Peyer's patch (tissue), 4 donors: ENCODE measurements at regions not wholly inside any gene's neighbourhood (a gene's known extent, or its start where the extent isn't known, plus 50 kb on each side); places are given as distances from the start of the nearest gene placed in this dataset.

Experiments used
- DNase-seq, 3 donors: peaks; one replicate each; pipeline ENCODE4 v3.0.0-alpha.2; 2017 to 2019
- H3K27ac ChIP-seq, 4 donors: fragments of 200-600 bp; sonication (generic); one replicate each; pipeline ENCODE4 v1.5.1; 2016 to 2019
- H3K27me3 ChIP-seq, 2 donors: fragments of 200-600 bp; sonication (generic); one replicate each; pipeline ENCODE4 v1.5.1; 2019
- H3K36me3 ChIP-seq, 3 donors: fragments of 200-600 bp; sonication (generic); one replicate each; pipeline ENCODE4 v1.5.1; 2016 to 2019
- H3K4me1 ChIP-seq, 4 donors: fragments of 200-600 bp; sonication (generic); one replicate each; pipeline ENCODE4 v1.5.1; 2016 to 2019
- H3K4me3 ChIP-seq, 4 donors: fragments of 200-600 bp; sonication (generic); 1 replicate in 3 of 4; 2 replicates in 1 of 4; pipeline ENCODE4 v1.5.1; 2016 to 2019; ENCODE audit warnings: mild to moderate bottlenecking in 1 of 4
- H3K9me3 ChIP-seq, 4 donors: fragments of 200-600 bp; sonication (generic); one replicate each; pipeline ENCODE4 v1.5.1; 2016 to 2019; ENCODE audit warnings: mild to moderate bottlenecking in 1 of 4
- POLR2A ChIP-seq, 2 donors: fragments of 450-650 bp; IDR thresholded peaks; one replicate each; pipeline ENCODE4 v1.5.1; 2017; ENCODE audit warnings: antibody characterized with exemption in 2 of 2, mild to moderate bottlenecking in 2 of 2, moderate library complexity in 2 of 2
- TF ChIP-seq, protein P1 (sequence below), 6 experiments: fragments of 450-650 bp in 4 of 6; fragments of 200-600 bp in 2 of 6; sonication (generic) in 1 of 6; IDR thresholded peaks; one replicate each; pipeline ENCODE4 v1.5.1; 2017 to 2019; ENCODE audit warnings: antibody characterized with exemption in 6 of 6, mild to moderate bottlenecking in 3 of 6, moderate library complexity in 1 of 6

DNA sequence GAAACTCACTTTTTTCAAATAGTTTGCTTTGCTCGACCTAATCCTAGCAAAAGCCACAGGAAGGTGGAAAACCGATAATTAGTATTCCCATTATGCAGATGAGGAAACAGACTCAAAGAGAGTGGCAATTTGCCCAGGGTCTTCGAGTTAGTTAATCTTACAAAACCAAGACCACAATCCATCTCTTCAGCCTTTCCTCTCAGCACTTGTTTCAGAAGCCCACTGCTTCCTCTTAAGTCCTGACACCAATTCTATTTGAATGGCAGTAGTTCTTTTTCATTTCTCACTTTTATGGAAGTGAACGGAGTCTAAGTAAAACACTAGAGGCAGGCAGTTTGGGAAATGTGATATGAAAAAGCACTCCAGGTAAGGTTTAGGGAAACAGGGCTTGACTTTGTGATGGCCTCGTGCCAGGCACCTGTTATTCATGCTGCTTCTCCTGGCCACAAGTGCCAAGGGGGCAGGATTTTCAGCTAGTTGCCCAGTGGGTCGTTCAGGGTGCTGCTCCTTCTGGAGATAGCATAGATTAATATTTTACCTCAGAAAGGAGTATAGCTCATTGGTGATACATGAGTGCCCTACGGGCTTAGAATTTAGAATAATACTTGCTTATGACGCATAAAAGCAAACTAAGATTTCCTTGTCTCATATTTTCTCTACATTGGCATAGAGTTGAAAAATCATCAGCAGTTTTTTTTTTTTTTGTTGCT is 76.6 kb upstream of the NRIP1 start:
- Histone ChIP-seq H3K36me3 (no peaks in the 10 kb centered on the region), H3K27me3 (no peaks in the 10 kb centered on the region), H3K9me3 (no peaks in the 10 kb centered on the region), H3K4me1 (peaks cover 0 to 21% (median 0%) of the 10 kb centered on the region in 4 donors), H3K4me3 (no peak overlapping the region), H3K27ac (peak overlapping the region in 3 of 4 donors; percentile 12 to 64 (median 58))
- peak in 2 of 3 donors; percentile 73 for DNase-seq
- TF ChIP-seq POLR2A (IDR thresholded peaks at IDR 0.05), result no peak
- TF ChIP-seq, protein P1, sequence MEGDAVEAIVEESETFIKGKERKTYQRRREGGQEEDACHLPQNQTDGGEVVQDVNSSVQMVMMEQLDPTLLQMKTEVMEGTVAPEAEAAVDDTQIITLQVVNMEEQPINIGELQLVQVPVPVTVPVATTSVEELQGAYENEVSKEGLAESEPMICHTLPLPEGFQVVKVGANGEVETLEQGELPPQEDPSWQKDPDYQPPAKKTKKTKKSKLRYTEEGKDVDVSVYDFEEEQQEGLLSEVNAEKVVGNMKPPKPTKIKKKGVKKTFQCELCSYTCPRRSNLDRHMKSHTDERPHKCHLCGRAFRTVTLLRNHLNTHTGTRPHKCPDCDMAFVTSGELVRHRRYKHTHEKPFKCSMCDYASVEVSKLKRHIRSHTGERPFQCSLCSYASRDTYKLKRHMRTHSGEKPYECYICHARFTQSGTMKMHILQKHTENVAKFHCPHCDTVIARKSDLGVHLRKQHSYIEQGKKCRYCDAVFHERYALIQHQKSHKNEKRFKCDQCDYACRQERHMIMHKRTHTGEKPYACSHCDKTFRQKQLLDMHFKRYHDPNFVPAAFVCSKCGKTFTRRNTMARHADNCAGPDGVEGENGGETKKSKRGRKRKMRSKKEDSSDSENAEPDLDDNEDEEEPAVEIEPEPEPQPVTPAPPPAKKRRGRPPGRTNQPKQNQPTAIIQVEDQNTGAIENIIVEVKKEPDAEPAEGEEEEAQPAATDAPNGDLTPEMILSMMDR (IDR thresholded peaks at IDR 0.05), result peak in 2 of 6 experiments; percentile 11 to 19

DNA sequence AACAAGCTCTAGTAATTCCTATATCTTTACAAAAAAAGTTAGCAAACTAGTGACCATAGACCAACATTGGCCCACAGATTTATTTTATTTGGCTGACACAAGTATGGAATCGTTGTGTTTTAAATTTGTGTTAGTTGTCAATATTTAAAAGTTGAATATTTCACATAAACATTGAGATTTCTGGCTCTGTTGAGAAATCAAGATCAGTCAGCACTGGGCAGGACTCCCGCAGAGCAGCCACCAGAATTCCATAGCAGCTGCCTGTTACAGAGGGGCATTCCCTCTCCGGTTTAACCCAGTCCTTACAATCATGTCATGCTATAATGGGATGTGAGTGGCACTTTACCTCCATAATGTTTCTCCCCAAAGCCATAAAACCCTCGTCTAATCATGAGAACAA is 79.2 kb upstream of the NRIP1 start:
- H3K4me3 ChIP-seq, result no peak overlapping the region
- no peak for DNase-seq
- TF ChIP-seq POLR2A (IDR thresholded peaks at IDR 0.05), result no peak
- TF ChIP-seq, protein P1 (IDR thresholded peaks at IDR 0.05), result no peak
- no peaks in the 10 kb centered on the region for H3K9me3 ChIP-seq
- peaks cover 0 to 12% (median 0%) of the 10 kb centered on the region in 4 donors for H3K4me1 ChIP-seq
- no peaks in the 10 kb centered on the region for H3K36me3 ChIP-seq
- no peaks in the 10 kb centered on the region for H3K27me3 ChIP-seq
- no peak overlapping the region for H3K27ac ChIP-seq

DNA sequence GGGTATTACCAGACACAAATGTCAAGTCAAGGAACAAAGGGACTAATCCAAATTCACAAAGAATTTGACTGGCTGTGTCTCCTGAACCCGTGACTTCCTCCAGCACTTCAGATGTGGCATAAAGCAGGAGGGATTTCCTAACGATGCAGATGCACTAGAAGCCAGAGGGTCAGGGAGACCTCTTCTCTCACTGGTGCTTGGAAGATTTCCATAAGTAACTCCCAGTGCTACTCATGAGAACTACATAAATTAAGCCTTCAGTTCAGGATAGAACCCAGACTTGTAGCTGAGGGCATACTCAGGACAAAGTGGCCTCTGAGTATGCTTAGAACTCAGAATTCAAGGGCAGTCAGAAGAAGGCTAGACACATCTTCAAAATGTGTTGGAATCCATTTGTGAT is 83.6 kb upstream of the NRIP1 start:
- Histone ChIP-seq H3K4me1 (no peaks in the 10 kb centered on the region), H3K4me3 (no peak overlapping the region), H3K9me3 (no peaks in the 10 kb centered on the region), H3K36me3 (no peaks in the 10 kb centered on the region), H3K27me3 (no peaks in the 10 kb centered on the region), H3K27ac (no peak overlapping the region)
- TF ChIP-seq, protein P1 (IDR thresholded peaks at IDR 0.05), result no peak
- no peak for TF ChIP-seq POLR2A (IDR thresholded peaks at IDR 0.05)
- no peak for DNase-seq

DNA sequence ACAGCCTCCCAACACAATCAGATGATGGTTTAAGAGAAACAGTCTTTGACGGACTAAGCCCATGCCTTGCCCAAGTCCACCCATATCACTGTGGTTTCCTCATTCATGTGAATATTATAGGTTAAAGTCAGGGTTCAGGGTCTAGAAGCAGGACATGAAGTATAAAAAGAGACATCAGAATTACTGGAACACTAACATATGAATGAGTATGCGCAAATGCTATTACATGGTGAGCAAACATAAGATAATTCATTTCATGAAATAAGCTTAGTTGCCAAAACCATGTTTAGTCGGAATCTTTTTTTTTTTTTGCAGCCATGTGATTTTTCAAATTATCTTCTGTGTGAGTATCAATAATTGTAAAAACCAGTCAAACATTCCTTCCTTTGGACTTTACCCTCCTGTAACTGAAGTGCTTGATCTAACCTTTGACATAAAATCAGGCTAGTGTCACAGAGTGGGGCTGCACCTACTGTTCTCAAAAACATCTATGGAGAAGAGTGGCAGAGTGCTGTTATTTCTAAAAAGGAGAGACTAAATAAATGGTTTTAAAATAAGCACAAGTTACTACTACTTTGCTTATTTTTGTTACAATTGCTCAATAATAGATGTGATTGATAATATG is 84.9 kb upstream of the NRIP1 start:
- no peaks in the 10 kb centered on the region for H3K9me3 ChIP-seq
- H3K4me3 ChIP-seq, result no peak overlapping the region
- TF ChIP-seq POLR2A (IDR thresholded peaks at IDR 0.05), result no peak
- TF ChIP-seq, protein P1 (IDR thresholded peaks at IDR 0.05), result no peak
- no peaks in the 10 kb centered on the region for H3K27me3 ChIP-seq
- no peaks in the 10 kb centered on the region for H3K4me1 ChIP-seq
- no peak for DNase-seq
- H3K27ac ChIP-seq, result no peak overlapping the region
- no peaks in the 10 kb centered on the region for H3K36me3 ChIP-seq

DNA sequence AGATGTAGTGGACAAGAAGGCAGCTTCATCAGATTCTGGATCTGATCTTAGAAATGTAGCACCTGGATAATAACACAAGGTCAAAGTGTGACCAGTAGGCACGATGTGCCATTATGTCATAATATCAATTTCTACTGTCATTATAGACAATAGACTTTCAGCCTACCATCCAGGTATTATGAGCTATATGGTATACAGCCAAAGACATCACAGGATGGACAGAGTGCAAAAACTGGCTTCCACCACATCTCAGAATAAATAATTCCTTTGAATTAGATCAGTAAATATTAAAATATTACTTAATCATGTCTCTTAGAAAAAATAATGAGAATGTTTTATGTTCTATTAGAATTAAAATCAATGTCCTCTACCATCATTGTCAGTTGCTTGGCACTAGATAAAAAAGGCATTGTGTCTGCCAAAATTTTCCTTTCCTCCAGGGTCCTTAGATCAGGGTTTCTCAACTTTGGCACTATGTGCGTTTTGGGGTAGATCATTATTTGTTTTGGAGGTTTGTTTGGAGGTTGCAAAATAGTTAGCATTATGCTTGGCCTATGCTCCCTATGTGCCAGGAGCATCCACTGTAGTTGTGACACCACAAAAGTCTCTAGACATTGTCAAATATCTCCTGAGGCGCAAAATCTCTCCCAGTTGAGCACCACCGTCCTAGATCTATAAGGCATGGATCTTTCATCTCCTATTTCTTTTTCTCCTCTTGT is 86.7 kb upstream of the NRIP1 start:
- no peak overlapping the region for H3K27ac ChIP-seq
- no peak for TF ChIP-seq POLR2A (IDR thresholded peaks at IDR 0.05)
- TF ChIP-seq, protein P1 (IDR thresholded peaks at IDR 0.05), result no peak
- no peak overlapping the region for H3K4me3 ChIP-seq
- no peaks in the 10 kb centered on the region for H3K27me3 ChIP-seq
- no peaks in the 10 kb centered on the region for H3K4me1 ChIP-seq
- H3K36me3 ChIP-seq, result no peaks in the 10 kb centered on the region
- H3K9me3 ChIP-seq, result no peaks in the 10 kb centered on the region
- DNase-seq, result no peak
